ENCODE measurements at regions not wholly inside any gene's neighbourhood (a gene's known extent, or its start where the extent isn't known, plus 50 kb on each side); places are given as distances from the start of the nearest gene placed in this dataset.

DNA sequence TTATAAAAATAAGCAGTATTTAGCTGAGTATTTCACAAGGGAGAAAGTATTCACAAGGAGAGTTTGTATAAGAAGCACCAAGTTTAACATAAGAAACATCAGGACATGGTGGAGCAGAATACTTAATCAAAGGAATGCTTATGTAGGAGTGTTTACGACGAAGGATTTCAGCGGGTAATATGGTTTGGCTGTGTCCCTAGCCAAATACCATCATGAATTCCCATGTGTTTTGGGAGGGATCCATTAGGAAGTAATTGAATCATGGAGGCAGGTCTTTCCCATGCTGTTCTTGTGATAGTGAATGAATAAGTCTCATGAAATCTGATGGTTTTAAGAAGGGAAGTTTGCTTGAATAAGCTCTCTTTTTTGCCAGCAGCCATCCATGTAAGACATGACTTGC, 1099.1 kb upstream of the ADGRB3 start (continued):
- TF ChIP-seq, protein P1, sequence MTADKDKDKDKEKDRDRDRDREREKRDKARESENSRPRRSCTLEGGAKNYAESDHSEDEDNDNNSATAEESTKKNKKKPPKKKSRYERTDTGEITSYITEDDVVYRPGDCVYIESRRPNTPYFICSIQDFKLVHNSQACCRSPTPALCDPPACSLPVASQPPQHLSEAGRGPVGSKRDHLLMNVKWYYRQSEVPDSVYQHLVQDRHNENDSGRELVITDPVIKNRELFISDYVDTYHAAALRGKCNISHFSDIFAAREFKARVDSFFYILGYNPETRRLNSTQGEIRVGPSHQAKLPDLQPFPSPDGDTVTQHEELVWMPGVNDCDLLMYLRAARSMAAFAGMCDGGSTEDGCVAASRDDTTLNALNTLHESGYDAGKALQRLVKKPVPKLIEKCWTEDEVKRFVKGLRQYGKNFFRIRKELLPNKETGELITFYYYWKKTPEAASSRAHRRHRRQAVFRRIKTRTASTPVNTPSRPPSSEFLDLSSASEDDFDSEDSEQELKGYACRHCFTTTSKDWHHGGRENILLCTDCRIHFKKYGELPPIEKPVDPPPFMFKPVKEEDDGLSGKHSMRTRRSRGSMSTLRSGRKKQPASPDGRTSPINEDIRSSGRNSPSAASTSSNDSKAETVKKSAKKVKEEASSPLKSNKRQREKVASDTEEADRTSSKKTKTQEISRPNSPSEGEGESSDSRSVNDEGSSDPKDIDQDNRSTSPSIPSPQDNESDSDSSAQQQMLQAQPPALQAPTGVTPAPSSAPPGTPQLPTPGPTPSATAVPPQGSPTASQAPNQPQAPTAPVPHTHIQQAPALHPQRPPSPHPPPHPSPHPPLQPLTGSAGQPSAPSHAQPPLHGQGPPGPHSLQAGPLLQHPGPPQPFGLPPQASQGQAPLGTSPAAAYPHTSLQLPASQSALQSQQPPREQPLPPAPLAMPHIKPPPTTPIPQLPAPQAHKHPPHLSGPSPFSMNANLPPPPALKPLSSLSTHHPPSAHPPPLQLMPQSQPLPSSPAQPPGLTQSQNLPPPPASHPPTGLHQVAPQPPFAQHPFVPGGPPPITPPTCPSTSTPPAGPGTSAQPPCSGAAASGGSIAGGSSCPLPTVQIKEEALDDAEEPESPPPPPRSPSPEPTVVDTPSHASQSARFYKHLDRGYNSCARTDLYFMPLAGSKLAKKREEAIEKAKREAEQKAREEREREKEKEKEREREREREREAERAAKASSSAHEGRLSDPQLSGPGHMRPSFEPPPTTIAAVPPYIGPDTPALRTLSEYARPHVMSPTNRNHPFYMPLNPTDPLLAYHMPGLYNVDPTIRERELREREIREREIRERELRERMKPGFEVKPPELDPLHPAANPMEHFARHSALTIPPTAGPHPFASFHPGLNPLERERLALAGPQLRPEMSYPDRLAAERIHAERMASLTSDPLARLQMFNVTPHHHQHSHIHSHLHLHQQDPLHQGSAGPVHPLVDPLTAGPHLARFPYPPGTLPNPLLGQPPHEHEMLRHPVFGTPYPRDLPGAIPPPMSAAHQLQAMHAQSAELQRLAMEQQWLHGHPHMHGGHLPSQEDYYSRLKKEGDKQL (CRISPR knock-in tag; IDR thresholded peaks at IDR 0.05; ENCODE audit: borderline replicate concordance): no peak
- TF ChIP-seq ZNF785 (CRISPR knock-in tag; IDR thresholded peaks at IDR 0.05): no peak
- TF ChIP-seq, protein P2, sequence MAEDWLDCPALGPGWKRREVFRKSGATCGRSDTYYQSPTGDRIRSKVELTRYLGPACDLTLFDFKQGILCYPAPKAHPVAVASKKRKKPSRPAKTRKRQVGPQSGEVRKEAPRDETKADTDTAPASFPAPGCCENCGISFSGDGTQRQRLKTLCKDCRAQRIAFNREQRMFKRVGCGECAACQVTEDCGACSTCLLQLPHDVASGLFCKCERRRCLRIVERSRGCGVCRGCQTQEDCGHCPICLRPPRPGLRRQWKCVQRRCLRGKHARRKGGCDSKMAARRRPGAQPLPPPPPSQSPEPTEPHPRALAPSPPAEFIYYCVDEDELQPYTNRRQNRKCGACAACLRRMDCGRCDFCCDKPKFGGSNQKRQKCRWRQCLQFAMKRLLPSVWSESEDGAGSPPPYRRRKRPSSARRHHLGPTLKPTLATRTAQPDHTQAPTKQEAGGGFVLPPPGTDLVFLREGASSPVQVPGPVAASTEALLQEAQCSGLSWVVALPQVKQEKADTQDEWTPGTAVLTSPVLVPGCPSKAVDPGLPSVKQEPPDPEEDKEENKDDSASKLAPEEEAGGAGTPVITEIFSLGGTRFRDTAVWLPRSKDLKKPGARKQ (CRISPR knock-in tag; IDR thresholded peaks at IDR 0.05): no peak

DNA sequence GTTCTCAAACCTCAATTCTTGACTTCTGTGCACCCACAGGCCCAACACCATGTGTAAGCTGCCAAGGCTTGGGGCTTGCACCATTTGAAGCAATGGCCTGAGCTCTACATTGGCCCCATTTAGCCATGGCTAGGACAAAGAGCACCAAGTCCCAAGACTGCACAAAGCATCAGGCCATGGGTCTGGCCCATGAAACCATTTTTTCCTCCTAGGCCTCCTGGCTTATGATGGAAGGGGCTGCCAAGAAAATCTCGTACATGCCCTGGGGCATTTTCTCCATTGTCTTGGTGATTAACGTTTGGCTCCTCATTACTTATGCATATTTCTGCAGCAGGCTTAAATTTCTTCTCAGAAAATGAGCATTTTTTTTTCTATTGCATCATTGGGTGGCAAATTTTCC, 1128.7 kb upstream of the ADGRB3 start:
- H3K27me3 ChIP-seq (ENCODE audit: control insufficient read depth in 2 of 2, insufficient read depth in 2 of 2, low read length in 2 of 2): no peaks in the 10 kb centered on the region
- H3K4me2 ChIP-seq (ENCODE audit: insufficient read depth, low read length): no peak overlapping the region
- H3K36me3 ChIP-seq (ENCODE audit: control insufficient read depth, insufficient read depth, low read length): no peaks in the 10 kb centered on the region
- no peaks in the 10 kb centered on the region for H3K79me2 ChIP-seq (ENCODE audit: control insufficient read depth, insufficient read depth, low read length)
- no peaks in the 10 kb centered on the region for H3K9me3 ChIP-seq (replicated peaks; ENCODE audit: control insufficient read depth, insufficient read depth, low read depth, low read length)
- no peaks in the 10 kb centered on the region for H4K20me1 ChIP-seq (replicated peaks; ENCODE audit: control insufficient read depth, insufficient read depth, low read length)
- intact Hi-C loops (cut with micrococcal nuclease) (no loop called here), in situ Hi-C loops (cut with MboI) (no loop called here)
- CTCF ChIA-PET (ENCODE audit: low intra/inter-chr PET ratio): no interaction called here
- no peaks in the 10 kb centered on the region for H3K9me1 ChIP-seq (ENCODE audit: control insufficient read depth, insufficient read depth, low read length)
- H3K4me3 ChIP-seq: no peak overlapping the region
- H3K9ac ChIP-seq (ENCODE audit: insufficient read depth in 1 of 2, low read depth in 2 of 2, low read length in 2 of 2): no peak overlapping the region
- no peaks in the 10 kb centered on the region for H3K4me1 ChIP-seq (replicated peaks in 1 of 2; ENCODE audit: control insufficient read depth in 2 of 2, insufficient read depth in 2 of 2, low read length in 2 of 2)
- no TSS peak for BruUV-seq (replicated peaks)
- TF ChIP-seq ZNF57 (CRISPR knock-in tag; IDR thresholded peaks at IDR 0.05) (no peak), SMAD4 (CRISPR knock-in tag; conservative IDR thresholded peaks at IDR 0.05) (no peak), ZNF347 (CRISPR knock-in tag; IDR thresholded peaks at IDR 0.05; ENCODE audit: low read depth) (no peak), ZFP36 (IDR thresholded peaks at IDR 0.05; ENCODE audit: low read depth, low read length, partially characterized antibody) (peak; percentile 53)
- TF ChIP-seq, protein P3, sequence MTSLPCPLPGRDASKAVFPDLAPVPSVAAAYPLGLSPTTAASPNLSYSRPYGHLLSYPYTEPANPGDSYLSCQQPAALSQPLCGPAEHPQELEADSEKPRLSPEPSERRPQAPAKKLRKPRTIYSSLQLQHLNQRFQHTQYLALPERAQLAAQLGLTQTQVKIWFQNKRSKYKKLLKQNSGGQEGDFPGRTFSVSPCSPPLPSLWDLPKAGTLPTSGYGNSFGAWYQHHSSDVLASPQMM (CRISPR knock-in tag; IDR thresholded peaks at IDR 0.05): no peak
- H2AFZ ChIP-seq (ENCODE audit: low read depth, low read length): no peak overlapping the region
- ATAC-seq (no peak), FAIRE-seq (no peak), DNase-seq (ENCODE audit: extremely low read depth in 1 of 4, low spot score in 3 of 4) (no peak)
- POLR2A ChIA-PET: no interaction called here
- 14% methylated on average over 2 of the region's 2 CpGs for WGBS (ENCODE audit: insufficient coverage, low coverage, missing lambda C conversion rate)
- H3K27ac ChIP-seq (ENCODE audit: extremely low read depth, low read depth, low read length): no peak overlapping the region

Measured in K562 (cell line).